Neuronal stem cell (in vitro differentiated cells): ENCODE measurements at regions not wholly inside any gene's neighbourhood (a gene's known extent, or its start where the extent isn't known, plus 50 kb on each side); places are given as distances from the start of the nearest gene placed in this dataset.
A peak's percentile ranks its signal among the peaks of the same experiment; 100 is the strongest.

Experiments
- DNase-seq: peaks from one replicate; pipeline ENCODE4 v3.0.0-alpha.2; 2013; ENCODE audit warnings: low spot score
- H2AFZ ChIP-seq: one replicate; pipeline ENCODE4 v1.6.1; 2013; ENCODE audit warnings: mild to moderate bottlenecking, low read length, inconsistent platforms
- H2AK5ac ChIP-seq: 2 replicates; pipeline ENCODE4 v1.6.1; 2013; ENCODE audit warnings: low read depth, mild to moderate bottlenecking, inconsistent platforms, low read length, moderate library complexity, mixed read lengths
- H2BK120ac ChIP-seq: 2 replicates; pipeline ENCODE4 v1.6.1; 2013; ENCODE audit warnings: low read depth, mild to moderate bottlenecking, inconsistent platforms, low read length, moderate library complexity, mixed read lengths
- H2BK12ac ChIP-seq: one replicate; pipeline ENCODE4 v1.6.1; 2013; ENCODE audit warnings: low read length, inconsistent platforms
- H2BK15ac ChIP-seq: 2 replicates; pipeline ENCODE4 v1.6.1; 2013; ENCODE audit warnings: mild to moderate bottlenecking, low read length, inconsistent platforms, mixed read lengths
- H2BK5ac ChIP-seq: one replicate; pipeline ENCODE4 v1.6.1; 2013; ENCODE audit warnings: inconsistent platforms, mild to moderate bottlenecking, low read length, moderate library complexity
- H3K14ac ChIP-seq: one replicate; pipeline ENCODE4 v1.6.1; 2013; ENCODE audit warnings: low read length, inconsistent platforms
- H3K18ac ChIP-seq: 2 replicates; pipeline ENCODE4 v1.6.1; 2013; ENCODE audit warnings: low read length, inconsistent platforms
- H3K23ac ChIP-seq: 2 replicates; pipeline ENCODE4 v1.6.1; 2013; ENCODE audit warnings: low read depth, mild to moderate bottlenecking, mixed read lengths, low read length, inconsistent platforms; ENCODE audit not compliant: poor library complexity
- H3K27ac ChIP-seq: replicated peaks from 3 replicates; pipeline ENCODE4 v1.5.1; 2013; ENCODE audit warnings: low read length, inconsistent platforms
- H3K27me3 ChIP-seq, 3 experiments: 2 replicates each; pipeline ENCODE4 v1.6.1; 2013; ENCODE audit warnings: low read length in 3 of 3, mild to moderate bottlenecking in 2 of 3, inconsistent platforms in 1 of 3, low read depth in 1 of 3, mixed read lengths in 1 of 3, moderate library complexity in 1 of 3; ENCODE audit not compliant: control insufficient read depth in 3 of 3, insufficient read depth in 3 of 3
- H3K36me3 ChIP-seq, 2 donors: replicated peaks in 1 of 2; 2 replicates each; pipeline ENCODE4 v1.6.1; 2013; ENCODE audit warnings: low read length in 2 of 2; ENCODE audit not compliant: control insufficient read depth in 2 of 2, insufficient read depth in 2 of 2
- H3K4ac ChIP-seq: 2 replicates; pipeline ENCODE4 v1.6.1; 2013; ENCODE audit warnings: inconsistent platforms, mild to moderate bottlenecking, low read length, moderate library complexity
- H3K4me1 ChIP-seq, 2 donors: 1 replicate in 1 of 2; 2 replicates in 1 of 2; pipeline ENCODE4 v1.6.1; 2013; ENCODE audit warnings: low read length in 2 of 2, low read depth in 1 of 2; ENCODE audit not compliant: control insufficient read depth in 2 of 2, insufficient read depth in 1 of 2
- H3K4me2 ChIP-seq: one replicate; pipeline ENCODE4 v1.6.1; 2013; ENCODE audit warnings: mild to moderate bottlenecking, low read length, inconsistent platforms; ENCODE audit not compliant: insufficient read depth, poor library complexity, severe bottlenecking
- H3K4me3 ChIP-seq, 2 donors: 2 replicates each; pipeline ENCODE4 v1.5.1; 2013; ENCODE audit warnings: low read length in 2 of 2, mild to moderate bottlenecking in 2 of 2, inconsistent platforms in 1 of 2, moderate library complexity in 1 of 2
- H3K79me1 ChIP-seq: one replicate; pipeline ENCODE4 v1.6.1; 2013; ENCODE audit warnings: low read depth, mild to moderate bottlenecking, inconsistent platforms, low read length, moderate library complexity
- H3K9ac ChIP-seq: one replicate; pipeline ENCODE4 v1.6.1; 2013; ENCODE audit warnings: mild to moderate bottlenecking, low read depth, low read length, inconsistent platforms; ENCODE audit not compliant: poor library complexity
- H3K9me3 ChIP-seq, 2 donors: replicated peaks in 1 of 2; 2 replicates each; pipeline versions ENCODE3 to v1.6.1; 2013; ENCODE audit warnings: low read length in 2 of 2, mild to moderate bottlenecking in 2 of 2, inconsistent platforms in 1 of 2, low read depth in 1 of 2, mixed read lengths in 1 of 2, moderate library complexity in 1 of 2; ENCODE audit not compliant: control insufficient read depth in 2 of 2, insufficient read depth in 1 of 2
- H4K8ac ChIP-seq: one replicate; pipeline ENCODE4 v1.6.1; 2013; ENCODE audit warnings: low read depth, mild to moderate bottlenecking, inconsistent platforms, low read length, moderate library complexity
- H4K91ac ChIP-seq: one replicate; pipeline ENCODE4 v1.6.1; 2013; ENCODE audit warnings: low read length, low read depth, mild to moderate bottlenecking, inconsistent platforms; ENCODE audit not compliant: poor library complexity
- WGBS, 2 donors: extraction: QIAGEN DNeasy Blood & Tissue Kit; methylation state at CpG; one replicate each; pipeline ENCODE4 v1.1.7; 2013; ENCODE audit warnings: missing lambda C conversion rate in 2 of 2, mixed read lengths in 1 of 2; ENCODE audit not compliant: insufficient read length in 2 of 2, insufficient replicate concordance in 1 of 2; ENCODE audit errors: extremely low coverage in 2 of 2; 5-methylcytosine and 5-hydroxymethylcytosine counted together

DNA sequence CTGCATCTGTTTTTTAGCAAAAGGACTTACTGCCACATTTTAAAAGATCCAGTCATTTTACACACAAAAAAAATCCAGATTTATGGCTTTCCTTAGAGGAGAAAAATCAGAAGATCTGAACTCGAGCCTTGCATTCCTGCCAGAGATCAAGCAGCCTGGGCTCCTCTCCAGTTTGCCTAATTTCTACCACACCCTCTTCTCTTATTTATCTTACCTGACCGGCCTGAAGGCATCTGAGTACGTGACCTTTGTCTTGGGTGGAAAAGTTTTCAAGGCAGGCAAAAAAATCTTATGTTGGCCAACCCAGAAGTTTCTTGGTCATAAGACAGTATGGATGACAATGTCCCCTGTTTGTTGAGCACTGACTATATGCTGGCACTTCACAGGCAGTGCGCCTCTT lies 60.3 kb downstream of the CHRD start:
- Histone ChIP-seq H2AK5ac (no peak overlapping the region), H3K27ac (no peak overlapping the region)
- no CpG with 5 or more reads among the region's 4 CpGs for WGBS, 2 donors

DNA sequence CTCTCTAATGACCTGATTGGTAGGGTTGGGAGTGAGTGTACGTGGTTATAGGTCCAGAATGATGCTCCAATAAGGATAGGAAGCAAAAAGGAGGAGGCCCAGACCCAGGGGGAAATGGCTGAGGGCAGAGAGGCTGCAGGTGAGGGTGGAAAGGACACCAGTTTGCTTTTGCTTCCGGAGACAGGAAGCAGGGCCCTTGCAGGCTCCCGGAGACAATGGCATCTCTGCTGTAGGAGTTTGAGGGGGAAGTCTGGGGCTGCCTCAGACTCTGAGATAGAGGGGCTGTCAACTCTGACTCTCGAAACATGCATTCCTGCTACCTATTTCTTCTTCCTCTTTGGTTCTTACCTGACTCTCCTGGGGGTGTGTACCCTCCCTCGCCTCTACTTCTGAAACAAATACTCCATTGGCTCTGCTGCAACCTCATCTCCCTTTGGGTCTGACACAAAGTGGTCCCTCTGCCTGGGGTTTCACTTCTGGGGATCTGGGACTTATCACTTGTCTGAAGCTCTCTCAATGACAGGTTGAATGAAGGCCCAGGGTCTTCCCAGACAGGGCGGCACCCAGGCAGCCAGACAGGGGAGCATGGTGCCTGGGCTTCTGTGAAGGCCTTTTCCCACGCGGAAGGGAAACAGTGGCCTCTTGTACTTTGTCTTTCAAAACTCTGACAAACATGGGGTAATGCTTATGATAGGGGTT lies 61.5 kb downstream of the CHRD start:
- no peaks in the 10 kb centered on the region for H3K9me3 ChIP-seq
- no peak overlapping the region for H3K4ac ChIP-seq
- peak overlapping the region; percentile 70 for H4K8ac ChIP-seq
- no peaks in the 10 kb centered on the region for H3K36me3 ChIP-seq
- no peak overlapping the region for H3K4me3 ChIP-seq
- H3K14ac ChIP-seq = no peak overlapping the region
- H3K79me1 ChIP-seq = no peaks in the 10 kb centered on the region
- peaks cover 0 to 8% (median 0%) of the 10 kb centered on the region in 3 experiments for H3K27me3 ChIP-seq
- H4K91ac ChIP-seq = no peak overlapping the region
- H2AFZ ChIP-seq = peak overlapping the region; percentile 28
- H2BK5ac ChIP-seq = no peak overlapping the region
- no peak overlapping the region for H3K27ac ChIP-seq
- H3K4me1 ChIP-seq = peaks cover 0 to 2% of the 10 kb centered on the region in 2 donors
- no peak overlapping the region for H3K9ac ChIP-seq
- no peak overlapping the region for H2BK15ac ChIP-seq
- no peak overlapping the region for H3K4me2 ChIP-seq
- H2BK120ac ChIP-seq = peak overlapping the region; percentile 41
- no peak overlapping the region for H2BK12ac ChIP-seq
- no peak for DNase-seq
- no peak overlapping the region for H3K18ac ChIP-seq
- H2AK5ac ChIP-seq = no peak overlapping the region
- no peak overlapping the region for H3K23ac ChIP-seq
- WGBS, 2 donors = no CpG with 5 or more reads among the region's 8 CpGs

More for the DNA sequence above, 60.3 kb downstream of the CHRD start:
- Histone ChIP-seq H3K4ac (no peak overlapping the region), H3K36me3 (no peaks in the 10 kb centered on the region), H3K4me1 (peaks cover 0 to 2% of the 10 kb centered on the region in 2 donors), H2BK12ac (no peak overlapping the region), H3K27me3 (peaks cover 0 to 8% (median 0%) of the 10 kb centered on the region in 3 experiments), H2BK5ac (no peak overlapping the region), H2BK15ac (no peak overlapping the region), H3K4me3 (no peak overlapping the region), H3K14ac (no peak overlapping the region), H3K4me2 (no peak overlapping the region), H4K91ac (no peak overlapping the region), H3K18ac (no peak overlapping the region), H3K9ac (no peak overlapping the region), H3K79me1 (no peaks in the 10 kb centered on the region), H2AFZ (no peak overlapping the region), H2BK120ac (no peak overlapping the region), H4K8ac (no peak overlapping the region), H3K23ac (no peak overlapping the region), H3K9me3 (no peaks in the 10 kb centered on the region)
- DNase-seq = no peak

DNA sequence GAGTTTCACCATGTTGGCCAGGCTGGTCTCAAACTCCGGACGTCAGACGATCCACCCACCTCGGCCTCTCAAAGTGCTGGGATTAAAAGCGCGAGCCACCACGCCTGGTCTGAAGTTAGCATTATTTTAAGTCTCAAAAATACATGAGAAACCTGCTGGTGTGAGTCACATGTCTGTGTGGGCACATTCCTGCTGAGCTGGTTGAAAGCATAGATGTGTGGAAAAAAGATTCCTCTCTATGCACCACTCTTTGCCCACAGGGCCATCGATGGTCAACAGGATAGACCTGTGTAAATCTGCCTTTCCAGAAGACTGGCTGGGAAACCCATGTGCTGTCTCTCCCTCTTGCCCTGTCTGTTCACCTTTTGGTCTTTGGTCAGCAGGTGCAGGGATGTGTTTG lies 63.5 kb downstream of the CHRD start:
- no peak for DNase-seq
- Histone ChIP-seq H3K14ac (no peak overlapping the region), H3K23ac (no peak overlapping the region), H2BK5ac (no peak overlapping the region), H3K4me2 (no peak overlapping the region), H2BK12ac (no peak overlapping the region), H3K4me3 (no peak overlapping the region), H3K27me3 (peaks cover 0 to 8% (median 0%) of the 10 kb centered on the region in 3 experiments), H2BK120ac (no peak overlapping the region), H4K8ac (peak overlapping the region; percentile 86), H2BK15ac (no peak overlapping the region), H3K79me1 (no peaks in the 10 kb centered on the region), H3K36me3 (no peaks in the 10 kb centered on the region), H2AFZ (no peak overlapping the region), H3K4ac (peak overlapping the region; percentile 2), H3K18ac (no peak overlapping the region), H2AK5ac (no peak overlapping the region), H3K9me3 (no peaks in the 10 kb centered on the region), H3K27ac (no peak overlapping the region), H3K9ac (no peak overlapping the region), H4K91ac (no peak overlapping the region), H3K4me1 (peaks cover 0 to 2% of the 10 kb centered on the region in 2 donors)
- WGBS, 2 donors = no CpG with 5 or more reads among the region's 8 CpGs

DNA sequence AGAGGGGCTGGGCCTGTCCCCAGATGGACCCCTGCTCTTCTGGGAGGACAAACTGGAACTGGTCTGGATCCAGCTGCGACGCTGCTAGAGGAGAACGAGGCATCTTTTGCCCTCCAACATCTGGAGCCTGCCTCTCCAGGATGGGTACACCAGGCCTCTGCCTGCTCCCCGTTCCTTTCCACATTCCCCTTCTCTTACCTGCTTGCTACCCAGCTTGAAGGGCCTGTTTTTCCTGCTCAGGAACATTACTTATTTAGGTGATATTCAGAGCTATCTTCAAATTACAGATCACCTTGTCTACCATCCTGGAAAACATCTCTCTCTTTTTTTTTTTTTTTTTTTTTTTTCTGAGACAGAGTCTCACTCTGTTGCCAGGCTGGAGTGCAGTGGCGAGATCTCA lies 64.0 kb downstream of the CHRD start:
- Histone ChIP-seq H3K9me3 (no peaks in the 10 kb centered on the region), H3K4me1 (peaks cover 0 to 2% of the 10 kb centered on the region in 2 donors), H3K27ac (no peak overlapping the region), H4K8ac (peak overlapping the region; percentile 86), H3K4me2 (no peak overlapping the region), H4K91ac (no peak overlapping the region), H3K4ac (peak overlapping the region; percentile 2), H3K79me1 (no peaks in the 10 kb centered on the region), H3K14ac (no peak overlapping the region), H3K9ac (no peak overlapping the region), H2BK120ac (no peak overlapping the region), H2AFZ (no peak overlapping the region), H3K27me3 (peaks cover 0 to 11% (median 0%) of the 10 kb centered on the region in 3 experiments), H3K4me3 (no peak overlapping the region), H3K23ac (no peak overlapping the region), H2AK5ac (no peak overlapping the region), H2BK5ac (no peak overlapping the region), H3K36me3 (no peaks in the 10 kb centered on the region), H3K18ac (no peak overlapping the region), H2BK15ac (no peak overlapping the region), H2BK12ac (no peak overlapping the region)
- no CpG with 5 or more reads among the region's 5 CpGs for WGBS, 2 donors
- no peak for DNase-seq
